Midbrain (tissue), 1 donor: ENCODE measurements at regions not wholly inside any gene's neighbourhood (a gene's known extent, or its start where the extent isn't known, plus 50 kb on each side); places are given as distances from the start of the nearest gene placed in this dataset.
"Not testable (repeated sequence)": the region's sequence is repeated elsewhere in the genome, so short reads cannot be mapped to it uniquely, and the experiment has no call there.

ENCODE experiments used
- DNase-seq: peaks from one replicate; lab custom pipeline; 2025; lab: John Stamatoyannopoulos, UW

DNA sequence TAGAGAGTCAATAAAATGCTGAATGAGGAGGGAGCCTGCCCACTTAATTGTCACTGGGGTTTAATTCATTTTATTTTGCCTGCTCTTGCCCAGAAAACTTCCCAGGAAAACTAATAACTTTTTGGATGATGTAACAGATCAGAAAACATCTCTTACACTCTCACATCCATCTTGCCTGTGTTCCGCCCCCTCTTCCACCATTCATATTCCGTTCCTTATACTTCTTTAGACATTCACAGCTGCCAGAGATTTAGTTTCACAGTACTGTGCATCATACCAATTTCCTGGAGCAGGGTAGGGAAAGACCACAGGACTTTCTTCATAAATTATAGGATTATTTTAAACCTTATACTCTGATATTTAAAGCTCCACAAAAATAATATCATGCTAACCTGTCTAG lies 776.1 kb upstream of the SOX11 start:
- no peak for DNase-seq

- no peak for DNase-seq
Observed at GRCh38 chr2:4930704-4931103, 761.5 kb upstream of the SOX11 start.

DNA sequence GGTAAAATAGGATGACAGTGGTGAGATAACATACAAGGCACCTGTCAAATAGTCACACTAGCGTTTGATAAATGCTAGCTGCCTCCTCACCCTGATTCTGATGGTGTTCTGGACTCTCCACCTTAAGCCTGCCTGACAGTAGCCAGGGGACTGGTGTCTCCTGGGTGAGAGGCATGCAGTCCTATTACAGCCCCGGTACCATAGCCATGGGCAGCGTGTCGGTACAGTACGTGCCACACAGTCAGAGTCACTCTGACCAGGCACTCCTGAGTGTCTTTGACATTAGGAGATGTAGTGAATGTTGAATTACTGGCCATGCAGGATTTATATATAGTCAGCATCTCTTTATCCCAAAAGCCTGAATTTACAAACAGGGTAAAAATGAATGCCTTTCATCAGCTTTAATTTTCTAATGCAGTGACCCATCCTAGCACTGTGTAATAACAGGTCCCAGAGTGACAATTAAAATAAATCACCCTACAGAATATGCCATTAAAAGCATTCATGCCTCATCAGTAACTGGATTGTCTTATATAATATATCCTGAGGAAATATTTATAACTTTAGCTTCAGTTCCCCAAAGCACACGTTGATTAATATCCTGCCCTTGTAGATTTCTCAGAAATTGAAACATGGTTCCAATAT lies 760.3 kb upstream of the SOX11 start:
- DNase-seq: no peak

GRCh38 chr2:4935291-4935690 lies 756.9 kb upstream of the SOX11 start:
- not testable (repeated sequence) for DNase-seq

GRCh38 chr2:4937550-4937949 lies 754.6 kb upstream of the SOX11 start:
- DNase-seq: no peak

- no peak for DNase-seq
Observed at GRCh38 chr2:4938206-4938605, 754.0 kb upstream of the SOX11 start.

DNA sequence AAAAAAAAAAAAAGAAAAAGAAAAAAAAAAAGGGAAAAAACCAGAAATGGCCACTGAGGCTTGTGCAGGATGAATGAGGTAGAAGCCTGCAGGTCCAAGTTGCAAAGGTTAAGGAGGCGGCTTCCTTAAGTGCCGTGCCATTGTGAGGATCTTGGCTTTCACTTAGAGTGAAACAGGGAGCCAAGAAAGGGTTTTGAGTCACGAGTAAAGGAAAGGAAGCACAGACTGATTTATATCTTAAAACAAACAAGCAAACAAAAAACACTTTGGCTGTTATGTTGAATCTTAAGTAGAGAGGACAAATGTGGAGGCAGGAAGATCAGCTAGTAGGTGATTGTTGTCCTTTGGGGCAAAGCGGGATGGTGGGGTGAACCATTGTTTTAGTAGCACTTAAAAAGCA lies 749.7 kb upstream of the SOX11 start:
- no peak for DNase-seq

DNA sequence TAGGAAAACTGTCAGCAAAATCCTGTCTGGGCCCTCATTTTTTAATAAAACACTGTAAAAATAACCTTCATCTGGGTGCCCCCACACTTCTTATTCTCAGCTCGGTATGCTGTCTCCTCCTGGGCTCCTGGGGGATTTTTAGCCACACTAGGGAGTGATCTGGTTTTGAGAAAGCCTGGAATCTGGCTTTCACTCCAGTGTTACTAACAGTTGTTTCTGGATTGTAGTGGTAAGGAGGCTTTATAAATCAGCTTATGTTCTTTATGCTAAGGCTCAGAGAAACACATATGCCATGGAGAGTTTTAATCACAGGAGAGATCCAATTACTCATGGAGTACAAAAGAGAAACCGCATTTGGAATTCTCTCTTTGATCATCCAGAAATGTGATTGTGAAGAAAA lies 744.3 kb upstream of the SOX11 start:
- DNase-seq: no peak

DNA sequence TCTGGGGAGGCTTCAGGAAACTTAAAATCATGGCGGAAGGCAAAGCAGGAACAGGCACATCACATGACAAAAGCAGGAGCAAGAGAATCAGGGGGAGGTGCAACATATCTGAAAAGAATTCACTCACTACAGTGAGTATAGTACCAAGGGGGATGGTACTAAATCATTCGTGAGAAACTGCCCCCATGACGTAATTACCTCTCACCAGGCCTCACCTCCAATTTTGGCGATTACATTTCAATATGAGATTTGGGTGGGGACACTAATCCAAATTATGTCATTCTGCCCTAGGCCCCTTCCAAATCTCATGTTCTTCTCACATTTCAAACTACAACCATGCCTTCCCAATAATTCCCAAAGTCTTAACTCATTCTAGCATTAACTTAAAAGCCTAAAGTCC lies 740.8 kb upstream of the SOX11 start:
- DNase-seq: no peak

DNA sequence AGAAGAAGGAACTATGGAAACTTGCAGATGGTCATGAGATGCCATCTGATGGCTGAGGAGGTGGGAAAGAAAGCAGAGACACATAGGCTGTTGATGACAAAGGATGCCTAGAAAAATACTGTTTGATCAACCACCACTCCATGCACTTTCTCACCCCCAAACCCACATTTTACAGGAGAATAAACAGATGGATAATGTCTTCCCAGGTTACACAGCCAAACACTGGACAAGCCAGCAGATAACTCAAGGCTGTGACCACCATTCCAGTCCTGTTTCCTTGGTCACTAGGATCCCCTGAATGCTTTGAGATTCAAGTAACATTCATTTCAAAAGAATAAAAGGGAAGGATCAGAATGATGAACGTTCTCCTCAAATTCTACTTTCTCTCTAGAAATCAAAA lies 733.0 kb upstream of the SOX11 start:
- DNase-seq: no peak

DNA sequence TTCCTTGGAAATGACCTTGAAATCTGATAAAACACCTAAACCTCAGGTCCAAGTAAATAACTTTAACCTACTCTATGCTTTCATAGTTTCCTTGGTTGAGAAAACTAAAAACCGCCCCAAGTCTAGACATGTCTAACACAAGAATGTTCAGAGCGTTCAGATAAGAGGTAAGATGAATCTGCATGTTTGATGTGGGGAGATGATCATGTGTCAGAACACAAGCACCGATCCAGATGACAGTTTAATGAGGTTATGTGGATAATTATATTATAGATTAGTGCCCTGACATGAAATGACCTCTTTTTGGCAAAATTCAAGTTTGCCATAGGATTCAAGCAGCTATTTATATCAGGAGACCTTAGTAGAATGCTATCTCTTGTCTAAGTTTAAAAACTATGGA lies 729.8 kb upstream of the SOX11 start:
- no peak for DNase-seq

DNA sequence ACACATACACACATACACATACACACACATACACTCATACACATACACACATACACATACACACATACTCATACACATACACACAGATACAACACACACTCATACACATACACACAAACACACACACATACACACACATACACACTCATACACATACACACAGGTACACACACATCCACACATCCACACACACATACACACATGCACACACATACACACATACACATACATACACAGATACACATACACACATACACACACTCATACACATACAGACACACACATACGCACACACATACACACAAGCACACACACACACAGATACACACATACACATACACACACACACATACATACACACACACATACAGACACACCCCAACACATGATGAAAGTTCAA lies 729.1 kb upstream of the SOX11 start:
- DNase-seq: no peak

DNA sequence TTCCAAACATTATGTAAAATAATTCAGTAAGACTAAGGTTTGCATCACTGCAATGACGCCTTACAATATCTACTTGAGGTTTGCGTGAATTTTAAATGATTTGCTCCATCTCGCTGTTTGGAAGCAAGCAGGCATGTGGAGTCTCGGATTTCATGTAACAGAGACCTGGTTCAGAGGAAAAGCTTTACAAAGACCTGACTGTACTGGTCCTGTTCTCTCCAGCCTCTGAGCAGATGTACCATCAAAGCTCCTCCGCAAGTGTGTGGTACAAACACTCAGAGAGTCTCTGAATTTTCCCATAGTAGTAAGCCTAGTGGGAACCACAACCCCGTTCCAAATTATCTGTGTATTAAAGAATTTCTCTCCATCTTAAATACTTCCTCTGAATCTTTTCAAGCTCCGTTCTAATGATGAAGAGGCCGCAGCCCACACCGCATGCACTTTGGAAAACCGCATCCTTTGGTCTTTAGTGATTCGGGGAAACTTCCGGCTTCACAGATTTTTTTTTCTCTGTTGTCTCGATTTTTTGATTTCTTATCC lies 728.1 kb upstream of the SOX11 start:
- no peak for DNase-seq

DNA sequence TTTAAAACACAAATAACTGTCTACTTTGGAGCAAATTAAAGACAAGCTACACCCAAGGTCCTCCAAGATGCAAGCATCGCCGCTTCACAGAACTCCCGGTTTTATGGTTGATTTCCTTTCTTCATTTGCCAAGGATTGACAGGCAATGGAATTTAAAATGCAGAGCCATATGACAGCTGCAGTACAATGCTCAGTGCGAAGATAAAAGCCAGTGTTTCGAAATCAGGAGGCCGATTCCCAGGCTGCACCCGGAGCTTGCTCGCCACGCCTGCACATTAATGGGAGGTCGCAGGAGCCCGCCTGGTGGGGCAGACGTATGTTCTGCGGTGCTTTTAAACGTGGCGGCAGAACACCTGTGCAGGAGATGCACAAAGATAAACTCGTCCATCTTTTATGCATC lies 727.6 kb upstream of the SOX11 start:
- no peak for DNase-seq

- DNase-seq: no peak
Observed at GRCh38 chr2:4965556-4966320, 726.4 kb upstream of the SOX11 start.

GRCh38 chr2:4967206-4967605 lies 725.0 kb upstream of the SOX11 start:
- no peak for DNase-seq

GRCh38 chr2:4972472-4972871 lies 719.7 kb upstream of the SOX11 start:
- no peak for DNase-seq

GRCh38 chr2:4973354-4973753 lies 718.8 kb upstream of the SOX11 start:
- no peak for DNase-seq

DNA sequence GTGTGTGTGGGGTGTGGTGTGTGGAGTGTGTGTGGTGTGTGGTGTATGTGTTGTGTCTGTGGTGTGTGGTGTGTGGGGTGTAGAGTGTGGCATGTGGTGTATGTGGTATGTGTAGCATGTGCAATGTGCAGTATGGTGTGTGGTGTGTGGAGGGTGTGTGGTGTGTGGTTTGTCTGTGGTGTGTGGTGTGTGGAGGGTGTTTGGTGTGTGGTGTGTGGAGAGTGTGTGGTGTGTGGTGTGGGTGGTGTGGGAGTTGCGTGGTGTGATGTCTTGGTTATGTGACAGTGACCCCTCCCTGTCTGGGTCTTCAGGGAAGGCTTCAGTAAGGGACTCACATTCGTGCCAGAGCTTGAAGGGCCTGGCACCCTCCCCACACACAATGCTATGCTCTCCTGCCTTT lies 718.2 kb upstream of the SOX11 start:
- DNase-seq: no peak

- no peak for DNase-seq
Observed at GRCh38 chr2:4976407-4976806, 715.8 kb upstream of the SOX11 start.

DNA sequence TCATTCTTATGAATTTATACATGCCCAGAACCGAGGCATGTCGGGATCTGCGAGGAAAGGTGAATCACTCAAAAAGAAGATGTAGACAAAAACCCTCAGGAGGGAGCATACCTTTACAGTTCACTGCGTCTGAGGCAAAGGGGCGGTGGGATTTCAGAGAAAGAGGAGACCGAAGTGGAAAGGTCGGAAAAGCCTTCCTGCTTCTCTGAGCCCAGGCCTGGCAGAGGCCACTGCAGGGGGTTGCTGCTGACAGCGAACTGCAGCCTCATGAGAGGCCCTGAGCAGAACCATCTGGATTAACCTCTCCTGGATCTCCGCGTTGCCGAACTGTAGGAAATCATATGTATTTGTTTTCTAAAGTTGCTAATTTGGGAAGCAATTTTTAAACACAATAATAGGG lies 713.1 kb upstream of the SOX11 start:
- no peak for DNase-seq

DNA sequence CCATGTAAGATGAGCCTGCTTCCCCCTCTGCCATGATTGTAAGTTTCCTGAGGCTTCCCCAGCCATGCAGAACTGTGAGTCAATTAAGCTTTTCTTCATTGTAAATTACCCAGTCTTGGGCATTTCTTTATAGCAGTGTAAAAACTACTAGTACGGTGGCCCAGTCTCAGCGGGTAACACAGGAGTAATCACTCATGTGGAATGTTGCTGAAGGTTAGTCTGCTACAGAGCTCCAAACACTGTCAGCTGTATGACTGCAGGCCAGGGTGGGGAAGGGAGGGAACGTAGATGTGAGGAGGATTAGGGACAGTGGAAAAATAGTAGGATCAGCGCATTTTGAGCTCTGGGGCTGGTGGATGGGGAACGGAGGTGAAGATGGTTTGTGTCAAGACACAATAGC lies 711.2 kb upstream of the SOX11 start:
- DNase-seq: no peak

GRCh38 chr2:4981802-4982409 lies 710.3 kb upstream of the SOX11 start:
- DNase-seq: no peak
